ENCODE measurements at regions not wholly inside any gene's neighbourhood (a gene's known extent, or its start where the extent isn't known, plus 50 kb on each side); places are given as distances from the start of the nearest gene placed in this dataset.

- no peak for TF ChIP-seq GATA3 (IDR thresholded peaks at IDR 0.05; ENCODE audit: low read depth, low read length)
- TF ChIP-seq GATA2 (IDR thresholded peaks at IDR 0.05; ENCODE audit: low read depth, low read length) = no peak
Observed at GRCh38 chr4:43855283-43855682, 593.3 kb downstream of the KCTD8 start.

Data from SH-SY5Y (cell line).